HCT116 (cell line): ENCODE measurements at regions not wholly inside any gene's neighbourhood (a gene's known extent, or its start where the extent isn't known, plus 50 kb on each side); places are given as distances from the start of the nearest gene placed in this dataset.

Source experiments
- CBX3 ChIP-seq: IDR thresholded peaks from 2 replicates; pipeline ENCODE4 v1.6.1; 2012; ENCODE audit warnings: low read depth
- ELF1 ChIP-seq: IDR thresholded peaks from 2 replicates; pipeline ENCODE4 v1.6.1; 2012; ENCODE audit warnings: low read depth, borderline replicate concordance
- TF ChIP-seq, protein P1 (sequence below), 3 experiments: fragments of 200-600 bp in 1 of 3; sonication (generic) in 1 of 3; IDR thresholded peaks in 2 of 3; conservative IDR thresholded peaks in 1 of 3; 2 replicates each; pipeline ENCODE4 v1.5.1; 2012 to 2017; ENCODE audit warnings: low read depth in 2 of 3, low read length in 2 of 3, antibody characterized with exemption in 1 of 3, borderline replicate concordance in 1 of 3, control low read depth in 1 of 3, mild to moderate bottlenecking in 1 of 3, mixed read lengths in 1 of 3, mixed run types in 1 of 3, moderate library complexity in 1 of 3; ENCODE audit not compliant: insufficient read depth in 1 of 3

DNA sequence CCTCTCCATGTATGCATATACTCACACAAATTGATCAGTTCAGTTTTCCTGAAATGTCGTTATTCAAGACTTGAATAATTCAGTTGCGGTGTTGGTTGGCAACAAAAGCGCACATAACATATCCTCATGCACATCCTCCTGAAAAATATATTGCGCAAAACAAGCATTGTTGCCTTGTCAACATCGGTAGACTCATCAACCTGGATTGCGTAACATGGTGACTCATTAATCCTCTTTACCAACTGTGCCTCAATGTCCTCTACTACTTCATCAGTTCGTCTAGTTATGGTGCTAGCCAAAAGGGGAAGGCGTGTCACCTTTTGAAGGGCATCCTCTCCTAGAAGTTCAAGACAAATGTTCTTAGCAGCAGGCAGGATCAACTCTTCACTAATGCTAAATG lies 357.7 kb downstream of the LMO7 start:
- TF ChIP-seq, protein P1, sequence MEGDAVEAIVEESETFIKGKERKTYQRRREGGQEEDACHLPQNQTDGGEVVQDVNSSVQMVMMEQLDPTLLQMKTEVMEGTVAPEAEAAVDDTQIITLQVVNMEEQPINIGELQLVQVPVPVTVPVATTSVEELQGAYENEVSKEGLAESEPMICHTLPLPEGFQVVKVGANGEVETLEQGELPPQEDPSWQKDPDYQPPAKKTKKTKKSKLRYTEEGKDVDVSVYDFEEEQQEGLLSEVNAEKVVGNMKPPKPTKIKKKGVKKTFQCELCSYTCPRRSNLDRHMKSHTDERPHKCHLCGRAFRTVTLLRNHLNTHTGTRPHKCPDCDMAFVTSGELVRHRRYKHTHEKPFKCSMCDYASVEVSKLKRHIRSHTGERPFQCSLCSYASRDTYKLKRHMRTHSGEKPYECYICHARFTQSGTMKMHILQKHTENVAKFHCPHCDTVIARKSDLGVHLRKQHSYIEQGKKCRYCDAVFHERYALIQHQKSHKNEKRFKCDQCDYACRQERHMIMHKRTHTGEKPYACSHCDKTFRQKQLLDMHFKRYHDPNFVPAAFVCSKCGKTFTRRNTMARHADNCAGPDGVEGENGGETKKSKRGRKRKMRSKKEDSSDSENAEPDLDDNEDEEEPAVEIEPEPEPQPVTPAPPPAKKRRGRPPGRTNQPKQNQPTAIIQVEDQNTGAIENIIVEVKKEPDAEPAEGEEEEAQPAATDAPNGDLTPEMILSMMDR (IDR thresholded peaks at IDR 0.05 in 2 of 3, conservative IDR thresholded peaks at IDR 0.05 in 1 of 3; ENCODE audit: borderline replicate concordance in 1 of 3, insufficient read depth in 1 of 3, low read depth in 2 of 3, low read length in 2 of 3) = no peak
- TF ChIP-seq CBX3 = no peak
- TF ChIP-seq ELF1 = no peak
